Parathyroid adenoma (tissue), 2 donors: ENCODE measurements at regions not wholly inside any gene's neighbourhood (a gene's known extent, or its start where the extent isn't known, plus 50 kb on each side); places are given as distances from the start of the nearest gene placed in this dataset.
"Not testable (repeated sequence)": the region's sequence is repeated elsewhere in the genome, so short reads cannot be mapped to it uniquely, and the experiment has no call there.

Source experiments
- H2AFZ ChIP-seq: fragments of 300-600 bp; sonication (generic); one replicate; pipeline ENCODE4 v1.7.0; 2017; ENCODE audit warnings: antibody characterized with exemption, mild to moderate bottlenecking
- H3K27ac ChIP-seq: fragments of 300-600 bp; sonication (generic); one replicate; pipeline ENCODE4 v1.7.0; 2017
- H3K27me3 ChIP-seq: fragments of 300-600 bp; sonication (generic); one replicate; pipeline ENCODE4 v1.7.0; 2017; ENCODE audit warnings: low read length; ENCODE audit not compliant: control insufficient read depth, insufficient read depth
- H3K36me3 ChIP-seq: fragments of 300-600 bp; sonication (generic); one replicate; pipeline ENCODE4 v1.7.0; 2017; ENCODE audit warnings: low read length; ENCODE audit not compliant: control insufficient read depth, insufficient read depth
- H3K4me1 ChIP-seq: fragments of 300-600 bp; sonication (generic); one replicate; pipeline ENCODE4 v1.7.0; 2017; ENCODE audit warnings: control low read depth
- H3K4me2 ChIP-seq: fragments of 300-600 bp; sonication (generic); one replicate; pipeline ENCODE4 v1.7.0; 2017; ENCODE audit warnings: low read length
- H3K4me3 ChIP-seq: fragments of 300-600 bp; sonication (generic); one replicate; pipeline ENCODE4 v1.7.0; 2017; ENCODE audit warnings: low read depth, low read length
- H3K79me2 ChIP-seq: fragments of 300-600 bp; sonication (generic); one replicate; pipeline ENCODE4 v1.7.0; 2017; ENCODE audit warnings: control low read depth
- H3K9ac ChIP-seq: fragments of 300-600 bp; sonication (generic); one replicate; pipeline ENCODE4 v1.7.0; 2017; ENCODE audit warnings: mild to moderate bottlenecking
- H3K9me3 ChIP-seq: fragments of 300-600 bp; sonication (generic); one replicate; pipeline ENCODE4 v1.7.0; 2017; ENCODE audit warnings: low read length; ENCODE audit not compliant: control insufficient read depth
- CTCF ChIP-seq: fragments of 300-600 bp; sonication (generic); IDR thresholded peaks from one replicate; pipeline ENCODE4 v1.7.0; 2017; ENCODE audit warnings: antibody characterized with exemption, mild to moderate bottlenecking
- donor health status: primary hyperparathyroidism.

GRCh38 chr13:97884707-97885468 lies 68.6 kb upstream of the IPO5 start:
- H3K36me3 ChIP-seq, result no peaks in the 10 kb centered on the region
- H3K4me3 ChIP-seq, result no peak overlapping the region
- no peak for TF ChIP-seq CTCF
- H3K9ac ChIP-seq, result no peak overlapping the region
- no peak overlapping the region for H3K27ac ChIP-seq
- no peak overlapping the region for H3K4me2 ChIP-seq
- no peak overlapping the region for H2AFZ ChIP-seq
- H3K4me1 ChIP-seq, result peaks cover 4% of the 10 kb centered on the region
- H3K79me2 ChIP-seq, result no peaks in the 10 kb centered on the region
- H3K27me3 ChIP-seq, result no peaks in the 10 kb centered on the region
- no peaks in the 10 kb centered on the region for H3K9me3 ChIP-seq

DNA sequence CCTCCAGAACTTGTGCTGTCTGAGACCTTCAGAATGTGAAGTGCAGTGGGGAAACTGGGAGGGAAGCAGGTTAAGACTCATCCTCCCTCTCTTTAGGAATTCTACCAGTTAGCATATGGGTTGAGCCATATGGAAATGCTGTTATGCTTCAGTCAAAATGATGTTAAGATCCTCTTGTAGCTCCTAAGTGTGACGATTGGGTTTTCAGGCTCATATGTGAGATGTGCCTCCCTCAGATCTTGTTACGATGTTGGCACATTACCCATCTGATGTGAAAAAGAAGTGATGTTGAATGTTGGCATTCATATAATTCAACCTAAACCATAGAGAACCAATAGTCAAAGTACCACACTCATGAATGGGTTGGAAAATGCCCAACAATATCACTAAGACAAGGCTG lies 67.8 kb upstream of the IPO5 start:
- Histone ChIP-seq H3K27ac (no peak overlapping the region), H3K4me2 (no peak overlapping the region), H2AFZ (no peak overlapping the region), H3K4me3 (no peak overlapping the region), H3K9ac (no peak overlapping the region), H3K79me2 (no peaks in the 10 kb centered on the region), H3K9me3 (no peaks in the 10 kb centered on the region), H3K4me1 (peaks cover 4% of the 10 kb centered on the region), H3K27me3 (no peaks in the 10 kb centered on the region), H3K36me3 (no peaks in the 10 kb centered on the region)
- no peak for TF ChIP-seq CTCF

DNA sequence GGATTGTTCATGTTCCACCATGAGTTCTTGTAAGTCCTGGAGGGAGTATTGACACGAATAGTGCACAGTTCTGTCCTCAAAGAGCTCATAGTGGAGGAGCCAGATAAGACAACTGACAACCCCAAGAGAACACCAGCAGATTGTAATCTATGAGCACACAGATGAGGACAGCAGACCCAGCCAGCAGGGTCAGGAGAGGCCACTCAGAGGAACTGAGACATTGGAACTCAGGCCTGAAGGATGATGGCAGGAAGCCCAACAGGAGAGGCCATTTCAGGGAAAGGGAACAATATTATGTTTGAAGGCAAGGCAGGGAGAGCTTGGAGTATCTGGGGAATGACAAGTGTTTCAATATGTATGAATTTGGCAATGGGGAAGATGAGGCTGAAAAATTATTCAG lies 63.7 kb upstream of the IPO5 start:
- peaks cover 4% of the 10 kb centered on the region for H3K4me1 ChIP-seq
- peak overlapping the region; percentile 21 for H3K4me2 ChIP-seq
- H3K4me3 ChIP-seq, result no peak overlapping the region
- no peak overlapping the region for H3K27ac ChIP-seq
- TF ChIP-seq CTCF, result no peak
- no peaks in the 10 kb centered on the region for H3K27me3 ChIP-seq
- H2AFZ ChIP-seq, result no peak overlapping the region
- H3K36me3 ChIP-seq, result no peaks in the 10 kb centered on the region
- H3K9me3 ChIP-seq, result no peaks in the 10 kb centered on the region
- H3K9ac ChIP-seq, result no peak overlapping the region
- H3K79me2 ChIP-seq, result no peaks in the 10 kb centered on the region

GRCh38 chr13:97890573-97890972 lies 62.9 kb upstream of the IPO5 start:
- no peak overlapping the region for H2AFZ ChIP-seq
- TF ChIP-seq CTCF, result no peak
- peaks cover 4% of the 10 kb centered on the region for H3K4me1 ChIP-seq
- H3K4me3 ChIP-seq, result no peak overlapping the region
- no peaks in the 10 kb centered on the region for H3K9me3 ChIP-seq
- H3K79me2 ChIP-seq, result no peaks in the 10 kb centered on the region
- no peak overlapping the region for H3K9ac ChIP-seq
- H3K27ac ChIP-seq, result no peak overlapping the region
- no peak overlapping the region for H3K4me2 ChIP-seq
- no peaks in the 10 kb centered on the region for H3K36me3 ChIP-seq
- H3K27me3 ChIP-seq, result no peaks in the 10 kb centered on the region

- not testable (repeated sequence) for H3K9me3 ChIP-seq, H3K36me3 ChIP-seq, H3K27me3 ChIP-seq, H2AFZ ChIP-seq, H3K4me1 ChIP-seq, H3K9ac ChIP-seq, H3K4me3 ChIP-seq, H3K27ac ChIP-seq, H3K79me2 ChIP-seq, H3K4me2 ChIP-seq
These were observed 61.5 kb upstream of the IPO5 start for GRCh38 chr13:97891964-97892363.
